B cell (primary cell): ENCODE measurements at regions not wholly inside any gene's neighbourhood (a gene's known extent, or its start where the extent isn't known, plus 50 kb on each side); places are given as distances from the start of the nearest gene placed in this dataset.

Experiments used
- ATAC-seq: fragments of 200-7000 bp; cut with Tn5 transposase; one replicate; pipeline ENCODE4 v1.10.0; 2021; ENCODE audit warnings: low read depth, mild to moderate bottlenecking, moderate number of reproducible peaks, moderate library complexity
- CTCF ChIA-PET: fragments of 350-600 bp; sonication (Branson Sonifier 250); formaldehyde crosslinking; loops from one replicate; lab custom pipeline; 2021; ENCODE audit warnings: antibody characterized with exemption, inconsistent platforms; lab: Charles Lee
- POLR2A ChIA-PET: fragments of 350-600 bp; sonication (Branson Sonifier 250); formaldehyde crosslinking; loops from one replicate; lab custom pipeline; 2021; ENCODE audit warnings: antibody characterized with exemption; lab: Charles Lee
- DNase-seq: peaks from one replicate; pipeline ENCODE4 v3.0.0; 2013
- H2AFZ ChIP-seq: 2 replicates; pipeline ENCODE4 v1.6.1; 2012; ENCODE audit warnings: mild to moderate bottlenecking, low read depth, low read length; ENCODE audit not compliant: insufficient read depth, poor library complexity, severe bottlenecking
- H3K27ac ChIP-seq, 2 donors: 1 replicate in 1 of 2; 2 replicates in 1 of 2; pipeline ENCODE4 v1.5.1; 2012 to 2013; ENCODE audit warnings: low read length in 2 of 2, mild to moderate bottlenecking in 2 of 2, moderate library complexity in 1 of 2
- H3K27me3 ChIP-seq, 4 experiments: fragments of 200-600 bp in 1 of 4; sonication (generic) in 1 of 4; replicated peaks in 1 of 4; 1 replicate in 2 of 4; 2 replicates in 2 of 4; pipeline versions ENCODE4 v1.6.1 to v1.7.0; 2013 to 2016; ENCODE audit warnings: low read length in 3 of 4, mild to moderate bottlenecking in 2 of 4, mixed read lengths in 1 of 4, moderate library complexity in 1 of 4; ENCODE audit not compliant: insufficient read depth in 4 of 4, control insufficient read depth in 3 of 4; ENCODE audit errors: control extremely low read depth in 1 of 4
- H3K36me3 ChIP-seq, 2 experiments: replicated peaks in 1 of 2; 1 replicate in 1 of 2; 2 replicates in 1 of 2; pipeline versions ENCODE4 v1.6.1 to v1.7.1; 2013; ENCODE audit warnings: low read length in 1 of 2; ENCODE audit not compliant: insufficient read depth in 2 of 2, control insufficient read depth in 1 of 2; ENCODE audit errors: control extremely low read depth in 1 of 2, extremely low read depth in 1 of 2
- H3K4me1 ChIP-seq, 2 donors: fragments of 200-600 bp in 1 of 2; sonication (generic) in 1 of 2; 1 replicate in 1 of 2; 2 replicates in 1 of 2; pipeline versions ENCODE4 v1.5.1 to v1.6.1; 2013 to 2017; ENCODE audit warnings: low read length in 2 of 2; ENCODE audit not compliant: control insufficient read depth in 2 of 2, insufficient read depth in 2 of 2
- H3K4me2 ChIP-seq: replicated peaks from 2 replicates; pipeline ENCODE3; 2012; ENCODE audit warnings: mild to moderate bottlenecking, low read depth, low read length; ENCODE audit not compliant: poor library complexity, severe bottlenecking
- H3K4me3 ChIP-seq, 5 experiments: fragments of 200-600 bp in 1 of 5; sonication (generic) in 1 of 5; 1 replicate in 3 of 5; 2 replicates in 2 of 5; pipeline versions ENCODE4 v1.5.1 to v1.7.0; 2011 to 2016; ENCODE audit warnings: low read length in 4 of 5, mild to moderate bottlenecking in 4 of 5, low read depth in 2 of 5, control low read depth in 1 of 5, moderate library complexity in 1 of 5; ENCODE audit not compliant: insufficient read depth in 1 of 5; ENCODE audit errors: control extremely low read depth in 1 of 5, extremely low read depth in 1 of 5
- H3K79me2 ChIP-seq: fragments of 200-600 bp; sonication (generic); one replicate; pipeline ENCODE4 v1.6.0; 2016; ENCODE audit warnings: low read length; ENCODE audit not compliant: control insufficient read depth, insufficient read depth
- H3K9ac ChIP-seq: fragments of 200-600 bp; sonication (generic); 2 replicates; pipeline ENCODE4 v1.6.1; 2017; ENCODE audit warnings: mild to moderate bottlenecking, low read length, moderate library complexity
- H3K9me3 ChIP-seq, 3 donors: one replicate each; pipeline versions ENCODE4 v1.6.1 to v1.7.1; 2013; ENCODE audit warnings: low read length in 2 of 3; ENCODE audit not compliant: control insufficient read depth in 2 of 3, insufficient read depth in 1 of 3; ENCODE audit errors: control extremely low read depth in 1 of 3
- H4K20me1 ChIP-seq: 2 replicates; pipeline ENCODE4 v1.6.0; 2012; ENCODE audit warnings: mild to moderate bottlenecking, low read length; ENCODE audit not compliant: insufficient read depth, control insufficient read depth, poor library complexity, severe bottlenecking
- H3K27ac Mint-ChIP-seq: one replicate; pipeline ENCODE4 v1.8.0; 2021; ENCODE audit warnings: mixed read lengths
- H3K27me3 Mint-ChIP-seq: one replicate; pipeline ENCODE4 v1.8.0; 2021; ENCODE audit warnings: mixed read lengths
- H3K4me1 Mint-ChIP-seq: one replicate; pipeline ENCODE4 v1.8.0; 2021; ENCODE audit warnings: mixed read lengths
- H3K4me3 Mint-ChIP-seq: one replicate; pipeline ENCODE4 v1.8.0; 2021; ENCODE audit warnings: mixed read lengths
- H3K9me3 Mint-ChIP-seq: one replicate; pipeline ENCODE4 v1.8.0; 2022; ENCODE audit warnings: mixed read lengths; ENCODE audit not compliant: insufficient read depth
- EZH2 ChIP-seq: IDR thresholded peaks from 2 replicates; pipeline ENCODE4 v1.6.1; 2012; ENCODE audit warnings: borderline replicate concordance, low read depth, mild to moderate bottlenecking, moderate library complexity, low read length; ENCODE audit not compliant: insufficient read depth, poor library complexity, severe bottlenecking
- WGBS: methylation state at CpG from one replicate; pipeline ENCODE4 v1.1.5; 2013; ENCODE audit warnings: missing lambda C conversion rate; ENCODE audit not compliant: insufficient coverage; 5-methylcytosine and 5-hydroxymethylcytosine counted together
- intact Hi-C: fragments of 100-400 bp; cut with micrococcal nuclease; formaldehyde crosslinking; loops from one replicate; pipeline ENCODE4 v1.10.0; 2022
- TF ChIP-seq, protein P1 (sequence below): fragments of 200-600 bp; IDR thresholded peaks from one replicate; pipeline ENCODE4 v1.8.0; 2022; ENCODE audit warnings: antibody characterized with exemption, mild to moderate bottlenecking

DNA sequence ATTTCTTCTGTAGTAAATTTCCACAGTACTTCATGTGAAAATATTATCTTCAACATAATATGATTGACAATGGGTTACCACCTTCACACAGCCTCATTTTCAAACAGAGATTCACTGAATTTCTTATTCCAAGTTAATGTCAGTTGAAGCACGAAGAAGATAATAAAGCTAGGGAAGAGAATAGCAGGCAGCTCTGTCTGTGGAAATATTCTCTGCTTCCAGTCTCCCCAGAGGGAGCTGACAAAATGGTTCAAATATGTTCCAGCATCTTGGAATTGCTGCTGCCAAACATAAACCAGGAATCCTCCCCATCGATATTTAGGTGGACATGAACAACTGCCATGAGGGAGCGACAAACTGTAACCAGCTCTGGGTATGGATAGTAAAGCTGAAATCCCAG, 224.8 kb downstream of the GJA1 start:
- no peak overlapping the region for H3K4me3 Mint-ChIP-seq
- POLR2A ChIA-PET, result no interaction called here

DNA sequence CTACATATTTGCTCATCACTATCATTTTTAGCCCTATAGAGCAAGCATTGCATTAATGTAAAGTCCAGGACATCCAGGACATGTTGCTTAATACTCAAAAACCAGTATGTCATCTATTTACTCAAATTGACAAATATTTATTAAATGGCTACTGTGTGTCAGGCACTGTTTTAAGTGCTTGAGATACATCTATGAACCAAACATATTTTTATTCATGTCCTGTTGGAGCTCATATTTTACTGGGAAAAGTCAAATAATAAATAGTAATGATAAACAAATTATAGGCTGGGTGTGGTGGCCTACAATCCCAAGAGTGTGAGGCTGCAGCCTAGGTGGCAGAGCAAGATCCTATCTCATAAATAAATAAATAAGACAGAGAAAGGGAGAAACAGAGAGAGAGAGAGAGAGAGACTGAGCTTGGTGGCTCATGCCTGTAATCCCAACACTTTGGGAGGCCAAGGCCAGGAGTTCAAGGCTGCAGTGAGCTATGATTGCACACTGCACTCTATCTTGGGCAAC, 227.9 kb downstream of the GJA1 start:
- Histone ChIP-seq H3K79me2 (no peaks in the 10 kb centered on the region), H3K27me3 (no peaks in the 10 kb centered on the region), H3K4me1 (no peaks in the 10 kb centered on the region), H3K27ac (no peak overlapping the region), H4K20me1 (no peaks in the 10 kb centered on the region), H3K9me3 (no peaks in the 10 kb centered on the region), H3K9ac (no peak overlapping the region), H2AFZ (no peak overlapping the region), H3K36me3 (no peaks in the 10 kb centered on the region), H3K4me3 (no peak overlapping the region), H3K4me2 (no peak overlapping the region)
- TF ChIP-seq EZH2, result no peak
- TF ChIP-seq, protein P1, sequence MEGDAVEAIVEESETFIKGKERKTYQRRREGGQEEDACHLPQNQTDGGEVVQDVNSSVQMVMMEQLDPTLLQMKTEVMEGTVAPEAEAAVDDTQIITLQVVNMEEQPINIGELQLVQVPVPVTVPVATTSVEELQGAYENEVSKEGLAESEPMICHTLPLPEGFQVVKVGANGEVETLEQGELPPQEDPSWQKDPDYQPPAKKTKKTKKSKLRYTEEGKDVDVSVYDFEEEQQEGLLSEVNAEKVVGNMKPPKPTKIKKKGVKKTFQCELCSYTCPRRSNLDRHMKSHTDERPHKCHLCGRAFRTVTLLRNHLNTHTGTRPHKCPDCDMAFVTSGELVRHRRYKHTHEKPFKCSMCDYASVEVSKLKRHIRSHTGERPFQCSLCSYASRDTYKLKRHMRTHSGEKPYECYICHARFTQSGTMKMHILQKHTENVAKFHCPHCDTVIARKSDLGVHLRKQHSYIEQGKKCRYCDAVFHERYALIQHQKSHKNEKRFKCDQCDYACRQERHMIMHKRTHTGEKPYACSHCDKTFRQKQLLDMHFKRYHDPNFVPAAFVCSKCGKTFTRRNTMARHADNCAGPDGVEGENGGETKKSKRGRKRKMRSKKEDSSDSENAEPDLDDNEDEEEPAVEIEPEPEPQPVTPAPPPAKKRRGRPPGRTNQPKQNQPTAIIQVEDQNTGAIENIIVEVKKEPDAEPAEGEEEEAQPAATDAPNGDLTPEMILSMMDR, result no peak
- no peaks in the 10 kb centered on the region for H3K27me3 Mint-ChIP-seq
- POLR2A ChIA-PET, result no interaction called here
- no peak overlapping the region for H3K27ac Mint-ChIP-seq
- CTCF ChIA-PET, result no interaction called here
- H3K4me1 Mint-ChIP-seq, result no peaks in the 10 kb centered on the region
- no peak for ATAC-seq
- H3K9me3 Mint-ChIP-seq, result peaks cover 3% of the 10 kb centered on the region
- no peak overlapping the region for H3K4me3 Mint-ChIP-seq
- intact Hi-C loops, result no loop called here
- no peak for DNase-seq

More for the DNA sequence above, 224.8 kb downstream of the GJA1 start:
- H3K4me2 ChIP-seq, result no peak overlapping the region
- no peaks in the 10 kb centered on the region for H3K4me1 ChIP-seq
- H4K20me1 ChIP-seq, result no peaks in the 10 kb centered on the region
- H3K79me2 ChIP-seq, result no peaks in the 10 kb centered on the region
- no peaks in the 10 kb centered on the region for H3K27me3 Mint-ChIP-seq
- no peak overlapping the region for H3K27ac ChIP-seq
- TF ChIP-seq, protein P1, result no peak
- TF ChIP-seq EZH2, result no peak
- 100% methylated on average over 2 of the region's 3 CpGs for WGBS
- no peaks in the 10 kb centered on the region for H3K9me3 Mint-ChIP-seq
- no peak overlapping the region for H3K27ac Mint-ChIP-seq
- no peak overlapping the region for H2AFZ ChIP-seq
- CTCF ChIA-PET, result no interaction called here
- H3K9me3 ChIP-seq, result no peaks in the 10 kb centered on the region
- DNase-seq (no peak), ATAC-seq (no peak)
- no peaks in the 10 kb centered on the region for H3K4me1 Mint-ChIP-seq
- no peak overlapping the region for H3K4me3 ChIP-seq
- H3K9ac ChIP-seq, result no peak overlapping the region
- H3K27me3 ChIP-seq, result no peaks in the 10 kb centered on the region
- intact Hi-C loops, result no loop called here
- H3K36me3 ChIP-seq, result no peaks in the 10 kb centered on the region
